HL-60 (cell line): ENCODE measurements at regions not wholly inside any gene's neighbourhood (a gene's known extent, or its start where the extent isn't known, plus 50 kb on each side); places are given as distances from the start of the nearest gene placed in this dataset.

ENCODE experiments used
- DNase-seq, 2 experiments: peaks; one replicate each; pipeline ENCODE4 v3.0.0-alpha.2; 2010 to 2020; ENCODE audit warnings: low read depth in 1 of 2, low spot score in 1 of 2
- H3K27ac ChIP-seq: fragments of 250-450 bp; sonication (Bioruptor Pico); replicated peaks from 2 replicates; pipeline ENCODE4 v1.5.1; 2020; ENCODE audit warnings: mild to moderate bottlenecking, moderate library complexity
- H3K27me3 ChIP-seq: fragments of 250-450 bp; sonication (Bioruptor Pico); 2 replicates; pipeline ENCODE4 v1.5.1; 2021; ENCODE audit warnings: mild to moderate bottlenecking, moderate library complexity; ENCODE audit not compliant: insufficient read depth, poor library complexity, severe bottlenecking
- H3K4me3 ChIP-seq: replicated peaks from 2 replicates; pipeline ENCODE4 v1.5.1; 2011; ENCODE audit warnings: mild to moderate bottlenecking, control low read depth, low read length; ENCODE audit not compliant: insufficient read depth
- CTCF ChIP-seq: IDR thresholded peaks from one replicate; pipeline ENCODE4 v1.5.1; 2011; ENCODE audit warnings: low read length, control low read depth, inconsistent platforms; ENCODE audit not compliant: insufficient read depth
- GABPA ChIP-seq: IDR thresholded peaks from 2 replicates; pipeline ENCODE4 v1.6.1; 2012; ENCODE audit warnings: low read depth
- POLR2AphosphoS5 ChIP-seq: IDR thresholded peaks from 2 replicates; pipeline ENCODE4 v1.6.1; 2012; ENCODE audit warnings: low read depth
- REST ChIP-seq: IDR thresholded peaks from 2 replicates; pipeline ENCODE4 v1.6.1; 2012; ENCODE audit warnings: low read depth; ENCODE audit not compliant: insufficient replicate concordance
- SPI1 ChIP-seq: IDR thresholded peaks from 2 replicates; pipeline ENCODE4 v1.6.1; 2012; ENCODE audit warnings: low read depth, mild to moderate bottlenecking, borderline replicate concordance

- no peaks in the 10 kb centered on the region for H3K27me3 ChIP-seq
- no peak overlapping the region for H3K27ac ChIP-seq
- no peak overlapping the region for H3K4me3 ChIP-seq
- DNase-seq = no peak
- TF ChIP-seq REST = no peak
- TF ChIP-seq SPI1 = no peak
- no peak for TF ChIP-seq CTCF
- no peak for TF ChIP-seq POLR2AphosphoS5
- no peak for TF ChIP-seq GABPA
Observed at GRCh38 chr16:76612497-76612896, 335.3 kb downstream of the CNTNAP4 start.

- H3K27ac ChIP-seq = no peak overlapping the region
- no peak overlapping the region for H3K4me3 ChIP-seq
- DNase-seq = no peak
- TF ChIP-seq GABPA (no peak), POLR2AphosphoS5 (no peak), SPI1 (no peak), REST (no peak), CTCF (no peak)
- no peaks in the 10 kb centered on the region for H3K27me3 ChIP-seq
Observed at GRCh38 chr16:76614269-76614668, 337.1 kb downstream of the CNTNAP4 start.

- Histone ChIP-seq H3K27ac (no peak overlapping the region), H3K4me3 (no peak overlapping the region), H3K27me3 (no peaks in the 10 kb centered on the region)
- DNase-seq = no peak
- TF ChIP-seq POLR2AphosphoS5 = no peak
- TF ChIP-seq SPI1 = no peak
- no peak for TF ChIP-seq GABPA
- TF ChIP-seq REST = no peak
- no peak for TF ChIP-seq CTCF
Observed at GRCh38 chr16:76622876-76623275, 345.7 kb downstream of the CNTNAP4 start.
